ENCODE measurements at regions not wholly inside any gene's neighbourhood (a gene's known extent, or its start where the extent isn't known, plus 50 kb on each side); places are given as distances from the start of the nearest gene placed in this dataset.

- no peak overlapping the region for H3K9ac ChIP-seq (ENCODE audit: insufficient read depth in 1 of 2, low read depth in 2 of 2, low read length in 2 of 2)
- intact Hi-C loops (cut with micrococcal nuclease), result no loop called here
Observed at GRCh38 chr6:134389658-134390057, 71.7 kb upstream of the SGK1 start.

GRCh38 chr6:134389129-134389528, 71.2 kb upstream of the SGK1 start:
- no peak overlapping the region for H3K9ac ChIP-seq (ENCODE audit: insufficient read depth in 1 of 2, low read depth in 2 of 2, low read length in 2 of 2)
- no peaks in the 10 kb centered on the region for H4K20me1 ChIP-seq (replicated peaks; ENCODE audit: control insufficient read depth, insufficient read depth, low read length)
- H3K27me3 ChIP-seq (ENCODE audit: control insufficient read depth in 2 of 2, insufficient read depth in 2 of 2, low read length in 2 of 2), result no peaks in the 10 kb centered on the region
- H3K4me2 ChIP-seq (ENCODE audit: insufficient read depth, low read length), result no peak overlapping the region
- H3K27ac ChIP-seq (ENCODE audit: extremely low read depth, low read depth, low read length), result no peak overlapping the region
- H3K4me3 ChIP-seq, result no peak overlapping the region
- no peaks in the 10 kb centered on the region for H3K36me3 ChIP-seq (ENCODE audit: control insufficient read depth, insufficient read depth, low read length)
- in situ Hi-C loops (cut with MboI) (no loop called here), intact Hi-C loops (cut with micrococcal nuclease) (no loop called here)
- BruUV-seq (replicated peaks), result no TSS peak
- 71% methylated on average over 3 of the region's 3 CpGs for WGBS (ENCODE audit: insufficient coverage, low coverage, missing lambda C conversion rate)
- no peak for DNase-seq (ENCODE audit: extremely low read depth in 1 of 4, low spot score in 3 of 4)
- POLR2A ChIA-PET, result no interaction called here
- H3K9me1 ChIP-seq (ENCODE audit: control insufficient read depth, insufficient read depth, low read length), result no peaks in the 10 kb centered on the region
- H3K4me1 ChIP-seq (replicated peaks in 1 of 2; ENCODE audit: control insufficient read depth in 2 of 2, insufficient read depth in 2 of 2, low read length in 2 of 2), result peaks cover 0 to 4% of the 10 kb centered on the region in 2 experiments; a peak in 2 of 5 replicates
- no peak for FAIRE-seq
- no peak for ATAC-seq
- no peaks in the 10 kb centered on the region for H3K9me3 ChIP-seq (replicated peaks; ENCODE audit: control insufficient read depth, insufficient read depth, low read depth, low read length)
- CTCF ChIA-PET (ENCODE audit: low intra/inter-chr PET ratio), result no interaction called here
- H3K79me2 ChIP-seq (ENCODE audit: control insufficient read depth, insufficient read depth, low read length), result no peaks in the 10 kb centered on the region
- no peak overlapping the region for H2AFZ ChIP-seq (ENCODE audit: low read depth, low read length)
- TF ChIP-seq ZNF778 (CRISPR knock-in tag; IDR thresholded peaks at IDR 0.05) (no peak), U2AF2 (optimal IDR thresholded peaks at IDR 0.05; ENCODE audit: low read depth, low read length) (no peak), CEBPB (tag; IDR thresholded peaks at IDR 0.05) (no peak), KAT8 (IDR thresholded peaks at IDR 0.05; ENCODE audit: low read depth) (no peak), HMBOX1 (IDR thresholded peaks at IDR 0.05) (no peak), PCBP2 (IDR thresholded peaks at IDR 0.05; ENCODE audit: low read depth, low read length, poor library complexity, severe bottlenecking) (no peak), PPARD (CRISPR knock-in tag; IDR thresholded peaks at IDR 0.05) (no peak), MCM7 (IDR thresholded peaks at IDR 0.05) (no peak), PBX2 (CRISPR knock-in tag; IDR thresholded peaks at IDR 0.05; ENCODE audit: low read depth) (no peak), PBX2 (tag; conservative IDR thresholded peaks at IDR 0.05; ENCODE audit: low read depth) (no peak), RHOXF2B (CRISPR knock-in tag; conservative IDR thresholded peaks at IDR 0.05) (no peak)

More at GRCh38 chr6:134389658-134390057, 71.7 kb upstream of the SGK1 start:
- H3K36me3 ChIP-seq (ENCODE audit: control insufficient read depth, insufficient read depth, low read length), result no peaks in the 10 kb centered on the region
- H3K4me2 ChIP-seq (ENCODE audit: insufficient read depth, low read length), result no peak overlapping the region
- WGBS (ENCODE audit: insufficient coverage, low coverage, missing lambda C conversion rate), result 53% methylated on average over 3 of the region's 3 CpGs
- H3K9me1 ChIP-seq (ENCODE audit: control insufficient read depth, insufficient read depth, low read length), result no peaks in the 10 kb centered on the region
- H3K4me1 ChIP-seq (replicated peaks in 1 of 2; ENCODE audit: control insufficient read depth in 2 of 2, insufficient read depth in 2 of 2, low read length in 2 of 2), result peaks cover 0 to 4% of the 10 kb centered on the region in 2 experiments; a peak in 2 of 5 replicates
- H3K79me2 ChIP-seq (ENCODE audit: control insufficient read depth, insufficient read depth, low read length), result no peaks in the 10 kb centered on the region
- CTCF ChIA-PET (ENCODE audit: low intra/inter-chr PET ratio), result no interaction called here
- no peak for FAIRE-seq
- POLR2A ChIA-PET, result interaction anchor here (0.7 kb wide), 1 partner anchor 57 kb away, joined by 3 read pairs; no protein-coding TSS in a partner anchor
- no peak overlapping the region for H3K4me3 ChIP-seq
- no peak overlapping the region for H2AFZ ChIP-seq (ENCODE audit: low read depth, low read length)
- TF ChIP-seq STAT5B (CRISPR knock-in tag; IDR thresholded peaks at IDR 0.05) (no peak), USF2 (CRISPR knock-in tag; IDR thresholded peaks at IDR 0.05) (peak; percentile 37)
- in situ Hi-C loops (cut with MboI), result no loop called here
- no peak for ATAC-seq
- no peak for DNase-seq (ENCODE audit: extremely low read depth in 1 of 4, low spot score in 3 of 4)
- BruUV-seq (replicated peaks), result no TSS peak
- no peaks in the 10 kb centered on the region for H3K27me3 ChIP-seq (ENCODE audit: control insufficient read depth in 2 of 2, insufficient read depth in 2 of 2, low read length in 2 of 2)
- H3K27ac ChIP-seq (ENCODE audit: extremely low read depth, low read depth, low read length), result no peak overlapping the region
- no peaks in the 10 kb centered on the region for H4K20me1 ChIP-seq (replicated peaks; ENCODE audit: control insufficient read depth, insufficient read depth, low read length)
- H3K9me3 ChIP-seq (replicated peaks; ENCODE audit: control insufficient read depth, insufficient read depth, low read depth, low read length), result no peaks in the 10 kb centered on the region
